ENCODE measurements at regions not wholly inside any gene's neighbourhood (a gene's known extent, or its start where the extent isn't known, plus 50 kb on each side); places are given as distances from the start of the nearest gene placed in this dataset.

- Mint-ChIP-seq H3K36me3 (ENCODE audit: low read depth) (no peaks in the 10 kb centered on the region), H3K4me1 (peaks cover 30% of the 10 kb centered on the region), H3K9me3 (no peaks in the 10 kb centered on the region), H3K27me3 (no peaks in the 10 kb centered on the region), H3K4me3 (peak overlapping the region; percentile 60), H3K27ac (peak overlapping the region; percentile 84)
- ATAC-seq (replicated peaks) = peak; percentile 92
Observed at GRCh38 chr5:142426129-142427014, 101.6 kb upstream of the SPRY4 start.

- H3K36me3 Mint-ChIP-seq (ENCODE audit: low read depth) = no peaks in the 10 kb centered on the region
- peak; percentile 17 for ATAC-seq (replicated peaks)
- peak overlapping the region; percentile 60 for H3K4me3 Mint-ChIP-seq
- H3K4me1 Mint-ChIP-seq = peaks cover 35% of the 10 kb centered on the region
- no peaks in the 10 kb centered on the region for H3K9me3 Mint-ChIP-seq
- H3K27ac Mint-ChIP-seq = peak overlapping the region; percentile 84
- H3K27me3 Mint-ChIP-seq = no peaks in the 10 kb centered on the region
Observed at GRCh38 chr5:142425286-142426065, 100.7 kb upstream of the SPRY4 start.

GRCh38 chr5:142422429-142422828, 97.6 kb upstream of the SPRY4 start:
- Mint-ChIP-seq H3K36me3 (ENCODE audit: low read depth) (no peaks in the 10 kb centered on the region), H3K4me1 (peaks cover 40% of the 10 kb centered on the region), H3K27me3 (no peaks in the 10 kb centered on the region), H3K27ac (no peak overlapping the region), H3K9me3 (no peaks in the 10 kb centered on the region), H3K4me3 (no peak overlapping the region)
- no peak for ATAC-seq (replicated peaks)

GRCh38 chr5:142421621-142422397, 97.0 kb upstream of the SPRY4 start:
- Mint-ChIP-seq H3K27me3 (no peaks in the 10 kb centered on the region), H3K4me3 (peak overlapping the region; percentile 40)

GRCh38 chr5:142421228-142421617, 96.4 kb upstream of the SPRY4 start:
- ATAC-seq (replicated peaks) = no peak
- Mint-ChIP-seq H3K9me3 (no peaks in the 10 kb centered on the region), H3K27ac (peak overlapping the region; percentile 14), H3K27me3 (no peaks in the 10 kb centered on the region), H3K36me3 (ENCODE audit: low read depth) (no peaks in the 10 kb centered on the region), H3K4me3 (peak overlapping the region; percentile 40), H3K4me1 (peaks cover 32% of the 10 kb centered on the region)

More at GRCh38 chr5:142421621-142422397, 97.0 kb upstream of the SPRY4 start:
- Mint-ChIP-seq H3K27ac (no peak overlapping the region), H3K36me3 (ENCODE audit: low read depth) (no peaks in the 10 kb centered on the region), H3K9me3 (no peaks in the 10 kb centered on the region), H3K4me1 (peaks cover 38% of the 10 kb centered on the region)
- ATAC-seq (replicated peaks) = no peak

- Mint-ChIP-seq H3K36me3 (ENCODE audit: low read depth) (no peaks in the 10 kb centered on the region), H3K9me3 (no peaks in the 10 kb centered on the region), H3K4me1 (peaks cover 27% of the 10 kb centered on the region), H3K27ac (peak overlapping the region; percentile 14), H3K4me3 (peak overlapping the region; percentile 40), H3K27me3 (no peaks in the 10 kb centered on the region)
- no peak for ATAC-seq (replicated peaks)
Observed at GRCh38 chr5:142420561-142421227, 95.9 kb upstream of the SPRY4 start.

GRCh38 chr5:142412581-142412980, 87.8 kb upstream of the SPRY4 start:
- Mint-ChIP-seq H3K4me1 (no peaks in the 10 kb centered on the region), H3K27me3 (no peaks in the 10 kb centered on the region), H3K36me3 (ENCODE audit: low read depth) (no peaks in the 10 kb centered on the region), H3K9me3 (no peaks in the 10 kb centered on the region), H3K4me3 (no peak overlapping the region), H3K27ac (no peak overlapping the region)
- no peak for ATAC-seq (replicated peaks)

- Mint-ChIP-seq H3K4me1 (no peaks in the 10 kb centered on the region), H3K27ac (no peak overlapping the region), H3K36me3 (ENCODE audit: low read depth) (no peaks in the 10 kb centered on the region), H3K27me3 (no peaks in the 10 kb centered on the region), H3K9me3 (no peaks in the 10 kb centered on the region), H3K4me3 (no peak overlapping the region)
- no peak for ATAC-seq (replicated peaks)
Observed at GRCh38 chr5:142411656-142412425, 87.0 kb upstream of the SPRY4 start.

GRCh38 chr5:142411103-142411502, 86.3 kb upstream of the SPRY4 start:
- Mint-ChIP-seq H3K36me3 (ENCODE audit: low read depth) (no peaks in the 10 kb centered on the region), H3K27me3 (no peaks in the 10 kb centered on the region), H3K9me3 (no peaks in the 10 kb centered on the region), H3K4me1 (no peaks in the 10 kb centered on the region), H3K4me3 (no peak overlapping the region), H3K27ac (no peak overlapping the region)
- ATAC-seq (replicated peaks) = no peak

GRCh38 chr5:142408981-142409481, 84.2 kb upstream of the SPRY4 start:
- ATAC-seq (replicated peaks) = no peak
- Mint-ChIP-seq H3K4me1 (no peaks in the 10 kb centered on the region), H3K27me3 (no peaks in the 10 kb centered on the region), H3K9me3 (no peaks in the 10 kb centered on the region), H3K4me3 (no peak overlapping the region), H3K36me3 (ENCODE audit: low read depth) (no peaks in the 10 kb centered on the region), H3K27ac (no peak overlapping the region)

- no peaks in the 10 kb centered on the region for H3K36me3 Mint-ChIP-seq (ENCODE audit: low read depth)
- no peak for ATAC-seq (replicated peaks)
- H3K27ac Mint-ChIP-seq = no peak overlapping the region
- H3K4me3 Mint-ChIP-seq = no peak overlapping the region
- no peaks in the 10 kb centered on the region for H3K9me3 Mint-ChIP-seq
- no peaks in the 10 kb centered on the region for H3K4me1 Mint-ChIP-seq
- H3K27me3 Mint-ChIP-seq = no peaks in the 10 kb centered on the region
Observed at GRCh38 chr5:142408536-142408935, 83.7 kb upstream of the SPRY4 start.

GRCh38 chr5:142405814-142406395, 81.1 kb upstream of the SPRY4 start:
- no peaks in the 10 kb centered on the region for H3K36me3 Mint-ChIP-seq (ENCODE audit: low read depth)
- no peak overlapping the region for H3K27ac Mint-ChIP-seq
- H3K4me3 Mint-ChIP-seq = no peak overlapping the region
- H3K27me3 Mint-ChIP-seq = no peaks in the 10 kb centered on the region
- no peaks in the 10 kb centered on the region for H3K4me1 Mint-ChIP-seq
- ATAC-seq (replicated peaks) = no peak
- H3K9me3 Mint-ChIP-seq = no peaks in the 10 kb centered on the region

GRCh38 chr5:142405023-142405422, 80.2 kb upstream of the SPRY4 start:
- ATAC-seq (replicated peaks) = no peak
- H3K27me3 Mint-ChIP-seq = no peaks in the 10 kb centered on the region
- H3K36me3 Mint-ChIP-seq (ENCODE audit: low read depth) = no peaks in the 10 kb centered on the region
- no peak overlapping the region for H3K4me3 Mint-ChIP-seq
- H3K9me3 Mint-ChIP-seq = no peaks in the 10 kb centered on the region
- H3K27ac Mint-ChIP-seq = no peak overlapping the region
- H3K4me1 Mint-ChIP-seq = peaks cover 3% of the 10 kb centered on the region

All from activated T-helper 17 cell treated with anti-CD3 and anti-CD28 coated beads, Interleukin-2, amount 50 U/mL, for 72 hours (primary cell).